Hematopoietic multipotent progenitor cell treated with erythropoietin and hydrocortisone succinate and interleukin-3 and kit ligand, for 15 days (in vitro differentiated cells): ENCODE measurements at regions not wholly inside any gene's neighbourhood (a gene's known extent, or its start where the extent isn't known, plus 50 kb on each side); places are given as distances from the start of the nearest gene placed in this dataset.
"Not testable (repeated sequence)": the region's sequence is repeated elsewhere in the genome, so short reads cannot be mapped to it uniquely, and the experiment has no call there.

Source experiments
- DNase-seq: peaks from one replicate; pipeline ENCODE4 v3.0.0-alpha.2; 2015; ENCODE audit warnings: low spot score

- not testable (repeated sequence) for DNase-seq
Measured at GRCh38 chr9:63912451-63912850, 1372.6 kb downstream of the FOXD4L5 start.

GRCh38 chr9:63909076-63909475, 1375.9 kb downstream of the FOXD4L5 start:
- DNase-seq, result not testable (repeated sequence)

- DNase-seq, result not testable (repeated sequence)
Measured at GRCh38 chr9:63899637-63900190, 1385.3 kb downstream of the FOXD4L5 start.

- DNase-seq, result not testable (repeated sequence)
Measured at GRCh38 chr9:63881386-63881785, 1403.6 kb downstream of the FOXD4L5 start.

DNA sequence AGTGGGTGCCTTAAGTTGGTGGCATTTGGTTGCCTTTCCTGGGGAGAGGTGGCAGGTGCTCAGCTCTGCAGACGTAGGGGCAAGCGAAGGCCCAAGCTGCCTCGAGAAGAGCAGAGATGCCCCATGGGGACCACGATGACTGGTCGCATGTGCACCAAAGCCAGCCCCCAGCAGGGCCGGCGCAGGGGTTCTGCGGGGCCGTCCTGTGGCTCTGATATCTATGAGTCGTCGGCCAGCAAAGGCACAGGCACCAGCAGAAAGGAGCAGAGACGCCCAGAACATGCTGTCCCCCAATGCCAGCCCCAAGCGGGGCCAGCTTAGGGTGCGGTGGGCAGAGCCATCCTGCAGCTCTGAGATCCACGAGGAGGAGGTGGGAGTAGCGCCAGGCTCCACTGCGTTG, 1408.6 kb downstream of the FOXD4L5 start:
- not testable (repeated sequence) for DNase-seq

DNA sequence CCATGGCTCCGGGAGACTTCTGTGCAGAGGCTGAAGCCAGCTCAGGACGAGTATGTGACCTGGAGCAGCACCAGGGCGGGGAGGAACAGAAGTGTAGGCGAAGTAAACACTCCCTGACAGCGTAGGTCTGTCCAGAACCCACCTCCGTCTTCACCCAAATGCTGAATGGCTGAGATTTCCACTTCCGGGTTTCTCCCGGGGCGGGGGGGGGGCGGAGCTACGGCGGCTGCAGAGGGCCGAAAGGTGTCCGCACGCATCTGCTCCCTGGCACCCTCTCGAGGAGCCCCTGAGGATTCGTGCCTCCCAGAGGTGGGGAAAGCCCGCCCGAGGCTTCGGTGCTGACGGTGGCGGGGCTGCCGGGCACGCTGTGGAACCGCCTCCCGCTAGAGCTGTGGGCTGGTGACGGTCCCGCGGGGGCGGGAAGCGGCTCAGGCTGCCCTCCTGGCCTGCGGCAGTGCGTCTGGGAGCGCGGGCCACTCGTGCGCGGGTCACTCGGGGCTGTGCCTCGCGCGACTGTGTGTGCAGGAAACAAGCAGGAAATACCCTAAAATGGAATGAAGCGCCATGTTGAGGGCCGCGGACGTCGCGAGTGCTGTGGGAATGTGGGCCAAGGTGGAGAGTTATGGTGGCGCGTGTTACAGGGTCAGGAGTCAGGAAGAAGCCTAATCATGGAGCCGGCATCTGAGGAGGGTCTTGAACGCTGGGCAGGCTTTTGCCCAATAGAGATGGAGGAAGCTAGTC, 1425.4 kb downstream of the FOXD4L5 start:
- DNase-seq, result peak; percentile 2

DNA sequence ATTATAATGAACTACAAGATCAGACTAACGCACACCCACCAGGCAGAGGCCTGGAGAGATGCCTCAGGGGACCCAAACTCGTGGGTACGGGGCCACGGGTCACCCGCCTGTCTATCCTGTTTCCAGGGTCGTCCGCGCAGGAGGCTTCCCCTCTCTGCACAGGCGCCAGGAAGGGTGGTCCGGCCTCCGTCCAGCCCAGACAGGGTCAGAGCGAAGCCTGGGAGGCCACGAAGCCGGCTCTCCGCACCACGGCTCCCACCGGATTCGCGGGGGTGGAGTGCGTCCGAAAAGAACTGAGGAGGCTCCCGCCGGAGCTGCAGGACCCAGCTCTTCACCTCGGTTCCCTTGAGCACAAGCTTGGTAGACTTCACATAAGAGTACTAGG, 1425.9 kb downstream of the FOXD4L5 start:
- not testable (repeated sequence) for DNase-seq

DNA sequence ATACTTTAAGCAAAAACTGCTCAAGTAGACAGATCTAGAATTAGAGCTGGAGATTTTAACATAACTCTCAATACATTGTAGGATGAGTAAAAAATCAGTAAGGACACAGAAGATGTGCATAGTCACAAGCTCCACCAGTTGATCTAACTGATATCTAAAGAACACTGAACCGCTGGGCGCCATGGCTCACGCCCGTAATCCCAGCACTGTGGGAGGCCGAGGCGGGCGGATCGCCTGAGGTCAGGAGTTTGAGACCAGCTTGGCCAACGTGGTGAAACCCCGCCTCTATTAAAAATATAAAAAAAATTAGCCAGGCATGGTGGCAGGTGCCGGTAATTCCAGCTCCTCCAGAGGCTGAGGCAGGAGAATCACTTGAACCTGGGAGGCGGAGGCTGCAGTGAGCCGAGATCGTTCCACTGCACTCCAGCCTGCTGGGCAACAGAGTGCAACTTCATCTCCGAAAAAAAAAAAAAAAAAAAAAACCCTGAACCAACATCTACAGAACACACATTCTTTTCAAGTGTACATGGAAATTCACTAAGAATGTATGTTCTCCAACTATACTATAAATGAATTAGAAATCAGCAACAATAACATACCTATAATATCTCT, 1431.8 kb downstream of the FOXD4L5 start:
- DNase-seq, result not testable (repeated sequence)

- not testable (repeated sequence) for DNase-seq
Measured at GRCh38 chr9:63824804-63825203, 1460.2 kb downstream of the FOXD4L5 start.

GRCh38 chr9:63823375-63824201, 1461.4 kb downstream of the FOXD4L5 start:
- peak; percentile 3 for DNase-seq

GRCh38 chr9:63822615-63823374, 1462.2 kb downstream of the FOXD4L5 start:
- DNase-seq, result not testable (repeated sequence)

DNA sequence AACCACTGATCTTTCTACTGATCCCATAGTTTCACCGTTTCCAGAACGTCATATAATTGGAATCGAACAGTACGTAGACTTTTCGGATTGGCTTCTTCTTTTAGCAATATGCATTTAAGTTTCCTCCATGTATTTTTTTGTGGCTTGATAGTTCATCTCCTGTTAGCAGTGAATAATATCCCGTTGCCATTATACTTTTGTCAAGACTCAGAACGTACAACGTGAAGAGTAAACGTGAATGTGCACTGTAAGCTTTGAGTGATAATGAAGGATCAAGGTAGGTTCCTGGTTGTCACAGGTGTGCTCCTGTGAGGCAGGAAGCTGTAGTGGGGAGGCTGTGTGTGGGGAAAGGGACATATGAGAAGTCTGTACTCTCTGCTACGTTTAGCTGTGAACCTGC, 1463.7 kb downstream of the FOXD4L5 start:
- peak; percentile 8 for DNase-seq

DNA sequence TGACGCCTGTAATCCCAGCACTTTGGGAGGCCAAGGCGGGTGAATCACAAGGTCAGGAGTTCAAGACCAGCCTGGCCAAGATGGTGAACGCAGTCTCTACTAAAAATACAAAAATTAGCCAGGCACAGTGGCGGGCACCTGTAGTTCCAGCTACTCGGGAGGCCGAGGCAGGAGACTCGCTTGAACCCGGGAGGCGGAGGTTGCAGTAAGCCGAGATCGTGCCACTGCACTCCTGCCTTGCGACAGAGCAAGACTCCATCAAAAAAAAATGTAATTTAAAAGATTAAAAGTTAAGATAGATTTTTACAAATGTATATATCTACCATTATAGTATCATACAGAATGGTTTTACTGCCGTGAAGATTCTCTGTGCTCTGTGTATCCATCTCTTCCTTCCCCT, 1464.1 kb downstream of the FOXD4L5 start:
- DNase-seq, result not testable (repeated sequence)

- not testable (repeated sequence) for DNase-seq
Measured at GRCh38 chr9:63820383-63820782, 1464.6 kb downstream of the FOXD4L5 start.

- no peak for DNase-seq
Measured at GRCh38 chr9:63817622-63818518, 1467.1 kb downstream of the FOXD4L5 start.

DNA sequence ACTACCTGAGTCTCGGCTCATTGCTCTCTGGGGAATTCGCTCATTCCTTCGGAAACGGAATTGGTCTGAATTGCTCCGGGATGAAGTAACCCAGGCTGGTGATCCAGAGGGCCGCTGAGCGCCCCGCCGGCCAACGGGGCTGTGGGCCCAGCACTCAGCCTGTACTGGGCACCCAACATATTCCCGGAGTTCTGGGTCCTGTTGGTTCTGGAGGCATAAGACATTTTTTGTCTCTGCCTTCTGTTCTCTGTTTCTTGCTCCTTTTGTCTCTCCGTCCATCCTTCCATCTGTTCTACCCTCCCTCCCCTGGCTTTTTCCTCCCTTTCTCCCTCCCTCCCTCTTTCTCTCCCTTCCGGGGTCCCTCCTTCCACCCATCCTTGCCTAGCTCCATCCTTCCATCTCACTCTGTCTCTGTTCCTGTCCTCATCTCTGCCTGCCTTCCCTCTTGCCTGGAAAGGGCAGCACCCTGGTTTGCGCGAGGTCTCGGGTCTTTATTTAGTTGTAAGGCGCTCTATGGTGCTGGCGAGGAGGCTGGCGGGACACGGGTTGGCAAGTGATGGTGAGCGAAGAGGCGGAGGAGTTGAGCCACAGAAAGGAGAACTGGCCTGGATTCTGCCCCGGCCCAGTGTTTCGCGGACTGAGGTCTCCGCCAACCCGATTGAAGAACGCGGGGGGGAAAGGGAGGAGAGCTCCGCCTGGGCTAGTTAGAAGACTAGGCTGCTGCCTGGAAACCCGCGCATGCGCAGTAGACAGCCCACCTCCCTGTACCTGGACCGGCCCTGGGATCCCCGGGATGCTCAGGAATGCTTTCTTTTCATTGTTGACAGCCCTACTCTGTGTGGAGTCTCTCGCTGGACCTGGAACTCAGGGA, 1468.0 kb downstream of the FOXD4L5 start:
- peak; percentile 24 for DNase-seq

- DNase-seq, result not testable (repeated sequence)
Measured at GRCh38 chr9:63814970-63815669, 1469.9 kb downstream of the FOXD4L5 start.

GRCh38 chr9:63813391-63814021, 1471.5 kb downstream of the FOXD4L5 start:
- not testable (repeated sequence) for DNase-seq
